Kidney epithelial cell (primary cell): ENCODE measurements at regions not wholly inside any gene's neighbourhood (a gene's known extent, or its start where the extent isn't known, plus 50 kb on each side); places are given as distances from the start of the nearest gene placed in this dataset.
"Not testable (repeated sequence)": the region's sequence is repeated elsewhere in the genome, so short reads cannot be mapped to it uniquely, and the experiment has no call there.

Experiments
- DNase-seq: peaks from one replicate; pipeline ENCODE4 v3.0.0-alpha.2; 2010; ENCODE audit warnings: low read depth
- H3K27me3 ChIP-seq: 2 replicates; pipeline ENCODE4 v1.6.0; 2011; ENCODE audit warnings: low read length; ENCODE audit not compliant: control insufficient read depth, insufficient read depth
- H3K36me3 ChIP-seq: 2 replicates; pipeline ENCODE4 v1.5.1; 2011; ENCODE audit warnings: low read length; ENCODE audit not compliant: control insufficient read depth, insufficient read depth
- H3K4me3 ChIP-seq: 2 replicates; pipeline ENCODE4 v1.5.1; 2011; ENCODE audit warnings: low read depth, mild to moderate bottlenecking, control low read depth, low read length
- TF ChIP-seq, protein P1 (sequence below): IDR thresholded peaks from 2 replicates; pipeline ENCODE4 v1.5.1; 2011; ENCODE audit warnings: mild to moderate bottlenecking, moderate library complexity, low read length, control low read depth, inconsistent platforms; ENCODE audit not compliant: insufficient read depth, poor library complexity, severe bottlenecking

DNA sequence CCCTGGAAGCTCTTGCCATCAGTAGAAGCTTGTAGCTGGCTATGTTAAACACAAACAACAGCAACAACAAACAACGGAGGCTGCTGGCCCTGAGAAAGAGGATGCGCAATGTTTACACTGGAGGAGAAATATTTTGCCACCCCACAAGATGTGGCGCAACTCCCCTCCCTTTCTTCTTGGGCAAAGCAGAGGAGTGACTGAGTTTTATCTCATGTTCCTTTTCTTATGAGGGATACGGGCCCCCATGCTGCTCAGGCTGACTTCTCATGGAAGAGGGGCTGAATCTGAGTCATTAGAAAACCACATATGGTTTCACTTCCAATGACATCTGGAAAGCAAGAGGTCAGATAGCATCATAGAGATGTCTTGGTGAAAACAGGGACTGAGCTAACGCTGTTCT lies 75.9 kb upstream of the HDDC2 start:
- Histone ChIP-seq H3K27me3 (no peaks in the 10 kb centered on the region), H3K36me3 (no peaks in the 10 kb centered on the region), H3K4me3 (no peak overlapping the region)
- TF ChIP-seq, protein P1, sequence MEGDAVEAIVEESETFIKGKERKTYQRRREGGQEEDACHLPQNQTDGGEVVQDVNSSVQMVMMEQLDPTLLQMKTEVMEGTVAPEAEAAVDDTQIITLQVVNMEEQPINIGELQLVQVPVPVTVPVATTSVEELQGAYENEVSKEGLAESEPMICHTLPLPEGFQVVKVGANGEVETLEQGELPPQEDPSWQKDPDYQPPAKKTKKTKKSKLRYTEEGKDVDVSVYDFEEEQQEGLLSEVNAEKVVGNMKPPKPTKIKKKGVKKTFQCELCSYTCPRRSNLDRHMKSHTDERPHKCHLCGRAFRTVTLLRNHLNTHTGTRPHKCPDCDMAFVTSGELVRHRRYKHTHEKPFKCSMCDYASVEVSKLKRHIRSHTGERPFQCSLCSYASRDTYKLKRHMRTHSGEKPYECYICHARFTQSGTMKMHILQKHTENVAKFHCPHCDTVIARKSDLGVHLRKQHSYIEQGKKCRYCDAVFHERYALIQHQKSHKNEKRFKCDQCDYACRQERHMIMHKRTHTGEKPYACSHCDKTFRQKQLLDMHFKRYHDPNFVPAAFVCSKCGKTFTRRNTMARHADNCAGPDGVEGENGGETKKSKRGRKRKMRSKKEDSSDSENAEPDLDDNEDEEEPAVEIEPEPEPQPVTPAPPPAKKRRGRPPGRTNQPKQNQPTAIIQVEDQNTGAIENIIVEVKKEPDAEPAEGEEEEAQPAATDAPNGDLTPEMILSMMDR: no peak
- no peak for DNase-seq

DNA sequence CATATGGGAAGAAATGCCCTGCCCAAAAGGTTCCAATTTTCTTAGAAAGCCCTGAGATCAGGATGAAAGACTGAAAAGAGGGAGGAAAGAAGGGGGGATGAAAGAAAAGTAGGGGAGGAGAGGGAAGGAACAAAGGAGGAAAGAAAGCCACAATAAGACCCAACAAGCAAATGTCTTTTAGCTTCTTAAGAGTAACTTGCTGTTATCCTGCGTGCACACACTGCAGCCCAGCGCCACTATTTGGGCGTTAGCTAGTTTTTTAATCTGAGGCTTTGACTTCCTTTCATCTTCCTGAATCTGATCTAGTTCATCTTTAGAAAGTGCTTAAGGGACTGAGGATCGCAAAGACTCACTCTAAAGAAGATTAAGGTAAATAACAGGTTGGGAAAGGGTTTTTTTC lies 77.4 kb upstream of the HDDC2 start:
- DNase-seq: no peak
- no peak overlapping the region for H3K4me3 ChIP-seq
- H3K36me3 ChIP-seq: no peaks in the 10 kb centered on the region
- TF ChIP-seq, protein P1: no peak
- H3K27me3 ChIP-seq: no peaks in the 10 kb centered on the region

DNA sequence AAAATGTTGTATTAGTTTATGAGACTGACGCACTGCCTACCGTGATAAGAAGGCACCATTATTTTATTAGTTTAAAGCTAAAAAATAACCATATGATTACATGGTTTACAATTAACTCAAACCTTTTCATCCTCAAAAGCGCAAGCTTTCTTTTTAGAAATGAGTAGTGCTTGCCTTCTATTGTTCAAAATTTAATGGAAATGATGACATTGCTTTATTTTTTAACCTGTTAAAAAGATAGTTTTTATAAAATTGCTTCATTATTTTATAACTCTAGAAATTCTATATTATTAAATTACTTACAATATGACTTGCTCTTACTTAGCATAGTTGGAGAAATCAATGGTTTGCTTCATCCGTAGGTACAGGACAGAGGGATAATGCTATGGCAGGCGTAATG lies 78.7 kb upstream of the HDDC2 start:
- no peaks in the 10 kb centered on the region for H3K27me3 ChIP-seq
- TF ChIP-seq, protein P1: no peak
- no peaks in the 10 kb centered on the region for H3K36me3 ChIP-seq
- no peak for DNase-seq
- H3K4me3 ChIP-seq: no peak overlapping the region

DNA sequence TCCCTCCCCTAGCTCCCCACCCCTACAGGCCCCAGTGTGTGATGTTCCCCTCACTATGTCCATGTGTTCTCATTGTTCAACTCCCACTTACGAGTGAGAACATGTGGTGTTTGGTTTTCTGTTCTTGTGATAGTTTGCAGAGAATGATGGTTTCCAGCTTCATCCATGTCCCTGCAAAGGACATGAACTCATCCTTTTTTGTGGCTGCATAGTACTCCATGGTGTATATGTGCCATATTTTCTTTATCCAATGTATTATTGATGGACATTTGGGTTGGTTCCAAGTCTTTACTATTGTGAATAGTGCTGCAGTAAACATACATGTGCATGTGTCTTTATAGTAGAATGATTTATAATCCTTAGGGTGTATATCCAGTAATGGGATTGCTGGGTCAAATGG lies 84.6 kb upstream of the HDDC2 start:
- not testable (repeated sequence) for H3K4me3 ChIP-seq, H3K36me3 ChIP-seq, H3K27me3 ChIP-seq, DNase-seq

DNA sequence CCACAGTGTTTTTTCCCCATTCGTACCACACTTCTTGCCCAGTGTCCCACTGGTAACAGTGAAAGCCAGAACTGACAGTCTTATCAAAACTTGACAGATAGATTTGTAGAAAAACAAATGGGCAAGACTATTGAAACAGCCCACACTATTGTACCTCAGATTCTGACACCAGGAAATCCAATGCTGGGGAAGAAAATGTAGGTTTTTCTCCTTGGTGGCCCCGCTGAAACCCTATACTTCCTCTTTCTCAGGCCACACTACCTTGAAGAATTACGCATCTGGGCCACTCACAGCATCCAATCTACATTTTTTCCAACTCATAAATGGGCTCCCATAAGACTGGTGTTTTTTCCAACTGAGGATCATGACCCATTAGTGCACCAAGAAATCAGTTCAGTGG lies 90.9 kb upstream of the HDDC2 start:
- DNase-seq: no peak
- TF ChIP-seq, protein P1: no peak
- Histone ChIP-seq H3K36me3 (no peaks in the 10 kb centered on the region), H3K27me3 (no peaks in the 10 kb centered on the region), H3K4me3 (no peak overlapping the region)

DNA sequence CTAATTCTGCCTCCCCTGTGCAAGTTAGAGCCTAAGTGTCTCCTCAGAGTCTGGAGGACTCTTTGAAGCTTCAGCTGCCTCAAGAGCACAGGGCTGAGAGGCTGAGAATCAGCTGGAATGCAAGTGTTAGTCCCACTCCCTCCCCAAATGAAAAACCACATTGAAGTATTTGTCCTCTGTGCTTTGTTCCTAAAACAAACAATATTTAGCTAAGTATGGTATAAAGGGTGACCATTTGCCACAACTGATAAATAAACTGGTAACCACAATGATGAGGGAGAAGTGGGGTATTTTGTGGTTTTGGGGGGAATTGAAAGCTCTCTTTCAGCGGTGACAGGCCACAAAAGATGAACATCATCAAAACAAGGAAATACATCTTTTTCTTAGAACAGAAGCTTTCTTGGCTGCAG lies 91.7 kb upstream of the HDDC2 start:
- H3K4me3 ChIP-seq: no peak overlapping the region
- TF ChIP-seq, protein P1: no peak
- no peak for DNase-seq
- H3K36me3 ChIP-seq: no peaks in the 10 kb centered on the region
- no peaks in the 10 kb centered on the region for H3K27me3 ChIP-seq

DNA sequence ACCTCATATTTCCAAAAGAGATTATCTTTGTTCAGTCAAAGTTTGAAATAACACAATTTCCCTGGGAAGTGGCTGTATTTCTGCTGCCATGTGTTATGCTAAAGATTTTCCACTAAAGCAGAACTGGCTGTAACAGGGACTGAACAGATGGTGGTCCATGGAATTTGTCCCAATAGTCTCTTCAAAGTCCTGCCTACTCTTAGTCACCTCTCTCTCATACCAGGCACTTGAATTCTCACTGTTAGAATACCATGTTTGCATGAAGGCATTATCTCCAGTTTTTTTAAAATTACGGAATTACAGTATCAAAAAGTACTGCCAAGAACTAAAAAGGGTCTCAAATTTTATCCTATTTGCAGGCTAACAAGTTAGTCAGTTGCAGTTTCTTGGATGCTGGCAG lies 105.0 kb upstream of the HDDC2 start:
- DNase-seq: no peak
- TF ChIP-seq, protein P1: no peak
- no peaks in the 10 kb centered on the region for H3K36me3 ChIP-seq
- H3K4me3 ChIP-seq: no peak overlapping the region
- no peaks in the 10 kb centered on the region for H3K27me3 ChIP-seq
